ENCODE measurements at regions not wholly inside any gene's neighbourhood (a gene's known extent, or its start where the extent isn't known, plus 50 kb on each side); places are given as distances from the start of the nearest gene placed in this dataset.

- no peaks in the 10 kb centered on the region for H3K27me3 ChIP-seq (replicated peaks; ENCODE audit: control insufficient read depth, insufficient read depth, low read length)
- Mint-ChIP-seq H3K36me3 (ENCODE audit: insufficient read depth, unreplicated experiment) (no peaks in the 10 kb centered on the region), H3K4me1 (ENCODE audit: low read depth, unreplicated experiment) (no peaks in the 10 kb centered on the region), H3K27me3 (ENCODE audit: insufficient read depth, unreplicated experiment) (peaks cover 18% of the 10 kb centered on the region), H3K4me3 (ENCODE audit: unreplicated experiment) (no peak overlapping the region), H3K9me3 (ENCODE audit: unreplicated experiment) (no peaks in the 10 kb centered on the region), H3K27ac (ENCODE audit: unreplicated experiment) (no peak overlapping the region)
- H3K4me1 ChIP-seq, result no peaks in the 10 kb centered on the region
- no peak overlapping the region for H3K4me3 ChIP-seq (ENCODE audit: low read depth, low read length)
- DNase-seq, result no peak
- BruUV-seq (replicated peaks), result no TSS peak
- no peak for TF ChIP-seq CTCF (IDR thresholded peaks at IDR 0.05; ENCODE audit: insufficient read depth in 1 of 2, low read depth in 1 of 2, low read length in 1 of 2, severe bottlenecking in 1 of 2, unreplicated experiment in 1 of 2)
- no peaks in the 10 kb centered on the region for H3K36me3 ChIP-seq (ENCODE audit: control insufficient read depth, insufficient read depth, low read length)
- CTCF ChIA-PET, result no interaction called here
- POLR2A ChIA-PET, result no interaction called here
- intact Hi-C loops (cut with micrococcal nuclease; ENCODE audit: unreplicated experiment), result no loop called here
- no peaks in the 10 kb centered on the region for H3K9me3 ChIP-seq
Observed at GRCh38 chr1:29519108-29519787, 282.9 kb downstream of the PTPRU start.

GRCh38 chr1:29518183-29518835 lies 282.0 kb downstream of the PTPRU start:
- peaks cover 18% of the 10 kb centered on the region for H3K27me3 Mint-ChIP-seq (ENCODE audit: insufficient read depth, unreplicated experiment)
- intact Hi-C loops (cut with micrococcal nuclease; ENCODE audit: unreplicated experiment), result no loop called here

More at GRCh38 chr1:29518183-29518835, 282.0 kb downstream of the PTPRU start:
- Mint-ChIP-seq H3K36me3 (ENCODE audit: insufficient read depth, unreplicated experiment) (no peaks in the 10 kb centered on the region), H3K4me1 (ENCODE audit: low read depth, unreplicated experiment) (no peaks in the 10 kb centered on the region), H3K9me3 (ENCODE audit: unreplicated experiment) (no peaks in the 10 kb centered on the region), H3K27ac (ENCODE audit: unreplicated experiment) (no peak overlapping the region), H3K4me3 (ENCODE audit: unreplicated experiment) (no peak overlapping the region)
- no peaks in the 10 kb centered on the region for H3K4me1 ChIP-seq
- H3K9me3 ChIP-seq, result no peaks in the 10 kb centered on the region
- BruUV-seq (replicated peaks), result no TSS peak
- POLR2A ChIA-PET, result no interaction called here
- no peaks in the 10 kb centered on the region for H3K36me3 ChIP-seq (ENCODE audit: control insufficient read depth, insufficient read depth, low read length)
- no peak for TF ChIP-seq CTCF (IDR thresholded peaks at IDR 0.05; ENCODE audit: insufficient read depth in 1 of 2, low read depth in 1 of 2, low read length in 1 of 2, severe bottlenecking in 1 of 2, unreplicated experiment in 1 of 2)
- CTCF ChIA-PET, result no interaction called here
- no peaks in the 10 kb centered on the region for H3K27me3 ChIP-seq (replicated peaks; ENCODE audit: control insufficient read depth, insufficient read depth, low read length)
- H3K4me3 ChIP-seq (ENCODE audit: low read depth, low read length), result no peak overlapping the region
- no peak for DNase-seq
